WERI-Rb-1 (cell line): ENCODE measurements at regions not wholly inside any gene's neighbourhood (a gene's known extent, or its start where the extent isn't known, plus 50 kb on each side); places are given as distances from the start of the nearest gene placed in this dataset.

Experiments used
- DNase-seq: peaks from one replicate; pipeline ENCODE4 v3.0.0-alpha.2; 2020
- H3K27ac ChIP-seq: fragments of 250-450 bp; sonication (Bioruptor Pico); 2 replicates; pipeline ENCODE4 v1.5.1; 2020; ENCODE audit warnings: mild to moderate bottlenecking, moderate library complexity
- H3K27me3 ChIP-seq: fragments of 250-450 bp; sonication (Bioruptor Pico); 2 replicates; pipeline ENCODE4 v1.5.1; 2021; ENCODE audit warnings: mild to moderate bottlenecking, low read depth, moderate library complexity; ENCODE audit not compliant: insufficient read depth, severe bottlenecking
- H3K36me3 ChIP-seq: fragments of 250-450 bp; sonication (Bioruptor Pico); 2 replicates; pipeline ENCODE4 v1.5.1; 2020; ENCODE audit warnings: mild to moderate bottlenecking, moderate library complexity
- H3K4me3 ChIP-seq: 2 replicates; pipeline ENCODE4 v1.5.1; 2011; ENCODE audit warnings: low read depth, mild to moderate bottlenecking, control low read depth, low read length
- H3K9me3 ChIP-seq: fragments of 250-450 bp; sonication (Bioruptor Pico); 2 replicates; pipeline ENCODE4 v1.5.1; 2021; ENCODE audit warnings: mild to moderate bottlenecking, moderate library complexity; ENCODE audit not compliant: severe bottlenecking
- TF ChIP-seq, protein P1 (sequence below): IDR thresholded peaks from 2 replicates; pipeline ENCODE4 v1.5.1; 2011; ENCODE audit warnings: low read depth, mild to moderate bottlenecking, control low read depth, inconsistent platforms, low read length

DNA sequence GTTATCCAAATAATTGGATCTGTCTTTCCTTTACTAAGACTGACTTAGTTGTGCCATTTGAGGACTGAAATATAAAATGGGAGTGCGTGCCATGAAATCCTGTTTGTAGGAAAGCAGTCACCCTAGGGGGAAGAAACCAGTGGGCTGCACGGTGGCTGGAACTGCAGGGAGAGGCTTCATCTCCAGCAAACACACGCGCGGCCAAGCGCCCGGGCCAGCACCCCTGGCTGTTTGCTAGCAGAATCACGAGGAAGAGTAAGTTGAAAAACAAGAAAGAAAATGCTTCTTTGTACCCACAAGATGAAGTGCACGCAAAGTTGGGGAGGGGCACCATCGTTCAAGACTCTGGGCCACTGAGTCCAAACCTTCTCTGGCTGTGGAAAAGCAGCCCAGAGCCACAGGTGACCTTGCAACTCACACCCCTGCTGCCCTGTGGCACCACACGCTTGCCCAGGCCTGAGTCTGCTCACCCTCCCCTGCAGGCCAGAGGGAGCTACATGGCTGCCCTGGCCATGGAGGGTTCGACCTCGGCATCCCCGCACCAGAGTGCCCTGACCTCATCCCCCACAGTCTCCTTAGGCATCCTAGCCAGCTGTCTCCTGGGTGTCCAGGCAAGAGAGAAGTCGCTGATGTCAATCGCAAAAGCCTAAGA lies 55.2 kb downstream of the IRX2 start:
- Histone ChIP-seq H3K27ac (no peak overlapping the region), H3K9me3 (peaks cover 17% of the 10 kb centered on the region), H3K4me3 (no peak overlapping the region), H3K27me3 (no peaks in the 10 kb centered on the region), H3K36me3 (no peaks in the 10 kb centered on the region)
- TF ChIP-seq, protein P1, sequence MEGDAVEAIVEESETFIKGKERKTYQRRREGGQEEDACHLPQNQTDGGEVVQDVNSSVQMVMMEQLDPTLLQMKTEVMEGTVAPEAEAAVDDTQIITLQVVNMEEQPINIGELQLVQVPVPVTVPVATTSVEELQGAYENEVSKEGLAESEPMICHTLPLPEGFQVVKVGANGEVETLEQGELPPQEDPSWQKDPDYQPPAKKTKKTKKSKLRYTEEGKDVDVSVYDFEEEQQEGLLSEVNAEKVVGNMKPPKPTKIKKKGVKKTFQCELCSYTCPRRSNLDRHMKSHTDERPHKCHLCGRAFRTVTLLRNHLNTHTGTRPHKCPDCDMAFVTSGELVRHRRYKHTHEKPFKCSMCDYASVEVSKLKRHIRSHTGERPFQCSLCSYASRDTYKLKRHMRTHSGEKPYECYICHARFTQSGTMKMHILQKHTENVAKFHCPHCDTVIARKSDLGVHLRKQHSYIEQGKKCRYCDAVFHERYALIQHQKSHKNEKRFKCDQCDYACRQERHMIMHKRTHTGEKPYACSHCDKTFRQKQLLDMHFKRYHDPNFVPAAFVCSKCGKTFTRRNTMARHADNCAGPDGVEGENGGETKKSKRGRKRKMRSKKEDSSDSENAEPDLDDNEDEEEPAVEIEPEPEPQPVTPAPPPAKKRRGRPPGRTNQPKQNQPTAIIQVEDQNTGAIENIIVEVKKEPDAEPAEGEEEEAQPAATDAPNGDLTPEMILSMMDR, result no peak
- DNase-seq, result no peak

DNA sequence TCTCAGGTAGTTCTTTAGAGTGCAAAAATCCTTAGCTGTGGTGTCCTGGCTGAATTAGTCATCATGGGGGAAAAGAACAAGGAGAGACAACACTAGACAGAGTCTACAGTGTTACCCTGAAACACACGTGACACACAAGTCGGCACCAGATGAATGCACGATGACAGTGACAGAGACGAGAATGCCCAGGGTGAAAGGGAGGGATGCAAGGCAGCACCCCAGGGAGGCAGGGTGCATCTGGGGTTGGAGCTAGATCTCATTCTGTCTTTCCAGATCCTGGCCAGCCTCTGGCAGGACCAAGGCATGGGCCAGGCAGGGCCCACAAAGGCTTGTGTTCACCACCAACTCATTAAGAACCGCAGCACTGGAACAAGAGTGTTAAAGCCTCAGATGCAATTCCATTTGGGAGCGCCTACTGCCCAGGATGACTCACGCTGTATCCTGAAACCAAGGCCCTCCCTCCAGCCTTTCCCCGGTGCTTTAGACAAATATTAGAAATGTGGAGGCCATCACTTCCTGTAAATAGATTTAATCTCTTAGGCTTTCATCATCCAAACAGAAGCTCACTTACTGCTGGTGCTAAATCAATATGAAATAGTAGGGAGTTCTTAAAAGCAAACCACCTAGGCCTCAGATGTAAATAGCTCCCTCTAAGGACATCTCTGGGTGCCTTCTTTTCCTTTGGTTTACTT lies 56.1 kb downstream of the IRX2 start:
- Histone ChIP-seq H3K9me3 (peaks cover 26% of the 10 kb centered on the region), H3K4me3 (no peak overlapping the region)
- peak; percentile 5 for DNase-seq

DNA sequence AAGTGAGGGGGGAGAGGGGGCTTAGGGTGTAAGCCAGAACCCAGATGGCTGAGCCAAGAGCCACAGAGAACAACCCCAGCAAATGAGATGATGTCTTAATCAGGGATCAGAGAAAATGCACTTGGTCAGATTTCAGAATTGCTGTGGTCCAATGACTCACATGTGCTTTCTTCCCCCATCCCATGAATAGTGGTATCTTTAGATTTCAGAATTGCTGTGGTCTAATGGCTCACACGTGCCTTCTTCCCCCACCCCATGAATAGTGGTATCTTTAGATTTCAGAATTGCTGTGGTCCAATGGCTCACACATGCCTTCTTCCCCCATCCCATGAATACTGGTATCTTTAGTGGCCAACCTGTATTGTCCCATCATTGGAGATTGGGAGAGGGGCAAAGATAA lies 59.9 kb downstream of the IRX2 start:
- Histone ChIP-seq H3K4me3 (no peak overlapping the region), H3K27ac (no peak overlapping the region), H3K27me3 (no peaks in the 10 kb centered on the region), H3K36me3 (no peaks in the 10 kb centered on the region), H3K9me3 (peaks cover 27% of the 10 kb centered on the region)
- no peak for DNase-seq
- TF ChIP-seq, protein P1, result no peak

More for the DNA sequence above, 56.1 kb downstream of the IRX2 start:
- Histone ChIP-seq H3K27me3 (no peaks in the 10 kb centered on the region), H3K36me3 (no peaks in the 10 kb centered on the region), H3K27ac (peak overlapping the region; percentile 23; the same call in 1 of the 2 replicates)
- TF ChIP-seq, protein P1, result peak; percentile 42

DNA sequence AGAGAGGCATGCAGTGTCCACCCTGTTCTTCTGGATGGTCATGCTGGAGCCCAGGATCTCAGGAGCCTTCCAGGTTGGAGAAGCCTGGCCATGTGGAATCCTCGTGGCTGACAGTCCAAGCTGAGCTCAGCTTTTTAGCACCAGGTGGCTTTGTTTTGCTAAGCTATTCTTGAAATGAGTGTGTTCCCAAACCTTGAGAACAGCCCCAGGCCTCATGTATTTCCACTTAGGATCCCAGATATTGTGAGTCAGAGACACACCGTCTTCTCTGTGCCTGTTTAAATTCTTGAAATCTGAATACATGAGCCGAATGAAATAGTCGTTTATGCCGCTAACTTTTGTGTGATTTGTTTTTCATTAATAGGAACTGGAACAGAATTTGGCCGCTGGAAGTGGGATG lies 61.2 kb downstream of the IRX2 start:
- H3K36me3 ChIP-seq, result no peaks in the 10 kb centered on the region
- H3K27me3 ChIP-seq, result no peaks in the 10 kb centered on the region
- H3K4me3 ChIP-seq, result no peak overlapping the region
- H3K27ac ChIP-seq, result no peak overlapping the region
- no peak for DNase-seq
- TF ChIP-seq, protein P1, result no peak
- peaks cover 24% of the 10 kb centered on the region for H3K9me3 ChIP-seq

DNA sequence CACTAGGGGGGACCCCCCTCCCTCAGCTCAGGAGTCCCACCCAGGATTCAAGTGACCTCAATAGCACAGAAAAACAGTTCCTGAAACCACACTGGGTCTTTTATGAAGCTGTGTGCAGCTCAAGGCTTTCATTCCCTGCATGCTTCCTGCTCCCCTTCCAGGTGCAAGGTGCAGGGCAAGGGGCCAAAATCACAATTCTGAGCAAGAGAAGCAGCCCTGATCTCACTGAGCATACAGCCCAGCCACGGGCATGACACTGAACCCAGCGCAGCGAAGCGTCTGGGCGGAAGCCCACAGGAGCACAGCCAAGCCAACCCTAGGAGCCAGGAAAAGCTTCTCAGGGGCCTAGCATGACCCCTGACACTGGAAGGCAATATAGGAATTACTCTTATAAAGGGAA lies 62.9 kb downstream of the IRX2 start:
- no peak overlapping the region for H3K4me3 ChIP-seq
- no peaks in the 10 kb centered on the region for H3K36me3 ChIP-seq
- TF ChIP-seq, protein P1, result no peak
- no peak overlapping the region for H3K27ac ChIP-seq
- DNase-seq, result no peak
- H3K27me3 ChIP-seq, result no peaks in the 10 kb centered on the region
- peaks cover 19% of the 10 kb centered on the region for H3K9me3 ChIP-seq
